ENCODE measurements at regions not wholly inside any gene's neighbourhood (a gene's known extent, or its start where the extent isn't known, plus 50 kb on each side); places are given as distances from the start of the nearest gene placed in this dataset.

GRCh38 chrX:7515681-7516413 lies 327.1 kb upstream of the VCX start:
- TF ChIP-seq ZNF274 (IDR thresholded peaks at IDR 0.05; ENCODE audit: low read depth, low read length): no peak
- TF ChIP-seq YY1 (IDR thresholded peaks at IDR 0.05; ENCODE audit: insufficient read depth, insufficient read length): no peak
